ENCODE measurements at regions not wholly inside any gene's neighbourhood (a gene's known extent, or its start where the extent isn't known, plus 50 kb on each side); places are given as distances from the start of the nearest gene placed in this dataset.
"Not testable (repeated sequence)": the region's sequence is repeated elsewhere in the genome, so short reads cannot be mapped to it uniquely, and the experiment has no call there.

DNA sequence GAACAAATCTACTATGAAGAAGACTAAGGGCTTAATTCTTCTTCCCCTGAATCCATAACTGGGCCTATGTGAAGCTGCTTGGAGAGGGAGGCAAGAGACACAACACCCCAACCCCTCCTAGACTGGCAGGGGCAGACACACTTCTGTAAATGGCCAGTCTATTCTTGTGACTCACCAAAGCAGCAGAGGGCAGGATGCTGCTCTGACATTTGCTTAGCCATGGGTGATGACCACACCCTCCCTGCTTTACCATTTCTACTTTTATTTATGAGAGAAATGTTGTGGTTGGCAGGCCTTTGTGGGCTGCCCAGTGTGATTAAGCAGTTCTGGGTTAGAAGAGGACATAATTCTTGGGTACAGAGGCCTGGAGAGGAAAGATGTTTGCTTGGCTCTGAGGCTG is 189.8 kb upstream of the DPYD start:
- H3K4me3 ChIP-seq (ENCODE audit: low read depth, low read length) = no peak overlapping the region
- TF ChIP-seq, protein P1, sequence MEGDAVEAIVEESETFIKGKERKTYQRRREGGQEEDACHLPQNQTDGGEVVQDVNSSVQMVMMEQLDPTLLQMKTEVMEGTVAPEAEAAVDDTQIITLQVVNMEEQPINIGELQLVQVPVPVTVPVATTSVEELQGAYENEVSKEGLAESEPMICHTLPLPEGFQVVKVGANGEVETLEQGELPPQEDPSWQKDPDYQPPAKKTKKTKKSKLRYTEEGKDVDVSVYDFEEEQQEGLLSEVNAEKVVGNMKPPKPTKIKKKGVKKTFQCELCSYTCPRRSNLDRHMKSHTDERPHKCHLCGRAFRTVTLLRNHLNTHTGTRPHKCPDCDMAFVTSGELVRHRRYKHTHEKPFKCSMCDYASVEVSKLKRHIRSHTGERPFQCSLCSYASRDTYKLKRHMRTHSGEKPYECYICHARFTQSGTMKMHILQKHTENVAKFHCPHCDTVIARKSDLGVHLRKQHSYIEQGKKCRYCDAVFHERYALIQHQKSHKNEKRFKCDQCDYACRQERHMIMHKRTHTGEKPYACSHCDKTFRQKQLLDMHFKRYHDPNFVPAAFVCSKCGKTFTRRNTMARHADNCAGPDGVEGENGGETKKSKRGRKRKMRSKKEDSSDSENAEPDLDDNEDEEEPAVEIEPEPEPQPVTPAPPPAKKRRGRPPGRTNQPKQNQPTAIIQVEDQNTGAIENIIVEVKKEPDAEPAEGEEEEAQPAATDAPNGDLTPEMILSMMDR (IDR thresholded peaks at IDR 0.05; ENCODE audit: low read depth, low read length, missing control alignments) = no peak
- DNase-seq (ENCODE audit: low read depth) = no peak

DNA sequence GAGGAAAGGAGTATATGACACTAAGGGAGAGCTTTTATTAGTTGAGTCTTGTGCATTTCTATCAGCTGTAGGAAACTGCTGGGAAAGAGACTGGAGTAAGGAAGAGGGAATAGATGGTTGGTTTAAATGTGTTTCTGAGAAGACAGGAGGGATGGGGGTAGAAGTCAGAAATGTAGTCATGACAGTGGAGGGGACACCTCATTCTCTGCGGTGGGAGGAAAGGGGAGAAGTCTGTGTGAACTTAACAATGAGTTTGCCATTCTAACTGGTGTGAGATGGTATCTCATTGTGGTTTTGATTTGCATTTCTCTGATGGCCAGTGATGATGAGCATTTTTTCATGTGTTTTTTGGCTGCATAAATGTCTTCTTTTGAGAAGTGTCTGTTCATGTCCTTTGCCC is 187.5 kb upstream of the DPYD start:
- not testable (repeated sequence) for H3K4me3 ChIP-seq (ENCODE audit: low read depth, low read length); DNase-seq (ENCODE audit: low read depth)

DNA sequence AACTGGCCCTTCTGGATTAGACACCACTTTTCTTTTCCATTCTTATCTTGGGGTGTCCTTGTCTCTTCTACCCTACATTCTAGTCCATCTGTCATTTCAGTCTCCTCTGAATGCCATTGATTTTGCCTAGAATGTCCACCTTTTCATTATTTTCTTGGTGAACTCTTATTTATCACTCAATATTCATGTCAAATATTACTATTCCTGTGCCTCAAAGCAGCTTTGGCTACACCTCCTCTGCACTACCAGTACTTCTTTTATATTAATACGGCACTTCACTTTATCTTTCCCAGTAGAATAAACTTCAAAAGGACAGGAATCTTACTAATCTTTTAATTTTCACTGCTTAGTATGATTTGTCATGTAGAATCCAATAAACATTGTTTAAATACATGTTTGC is 186.4 kb upstream of the DPYD start:
- TF ChIP-seq, protein P1 (IDR thresholded peaks at IDR 0.05; ENCODE audit: low read depth, low read length, missing control alignments) = no peak
- no peak for DNase-seq (ENCODE audit: low read depth)
- no peak overlapping the region for H3K4me3 ChIP-seq (ENCODE audit: low read depth, low read length)

DNA sequence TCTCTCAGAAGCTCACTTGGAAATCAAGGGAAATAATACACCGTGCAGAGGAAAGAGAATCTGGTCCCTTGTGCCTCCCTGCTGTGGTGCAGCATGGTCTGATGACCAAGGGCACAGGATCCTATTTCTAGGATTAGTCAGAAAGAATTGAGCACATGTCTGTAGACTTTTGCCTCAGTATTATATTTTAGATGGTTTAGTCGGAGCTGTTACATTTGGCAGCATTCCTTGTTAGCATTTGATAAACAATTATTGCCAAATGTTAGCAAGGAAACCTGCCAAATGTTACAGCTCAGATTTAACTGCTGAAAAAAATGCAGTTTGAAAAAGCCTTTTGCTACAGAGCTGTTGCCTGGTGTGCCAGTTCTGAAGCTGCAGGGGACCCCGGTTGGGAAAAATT is 183.5 kb upstream of the DPYD start:
- TF ChIP-seq, protein P1 (IDR thresholded peaks at IDR 0.05; ENCODE audit: low read depth, low read length, missing control alignments) = no peak
- DNase-seq (ENCODE audit: low read depth) = no peak
- H3K4me3 ChIP-seq (ENCODE audit: low read depth, low read length) = no peak overlapping the region

DNA sequence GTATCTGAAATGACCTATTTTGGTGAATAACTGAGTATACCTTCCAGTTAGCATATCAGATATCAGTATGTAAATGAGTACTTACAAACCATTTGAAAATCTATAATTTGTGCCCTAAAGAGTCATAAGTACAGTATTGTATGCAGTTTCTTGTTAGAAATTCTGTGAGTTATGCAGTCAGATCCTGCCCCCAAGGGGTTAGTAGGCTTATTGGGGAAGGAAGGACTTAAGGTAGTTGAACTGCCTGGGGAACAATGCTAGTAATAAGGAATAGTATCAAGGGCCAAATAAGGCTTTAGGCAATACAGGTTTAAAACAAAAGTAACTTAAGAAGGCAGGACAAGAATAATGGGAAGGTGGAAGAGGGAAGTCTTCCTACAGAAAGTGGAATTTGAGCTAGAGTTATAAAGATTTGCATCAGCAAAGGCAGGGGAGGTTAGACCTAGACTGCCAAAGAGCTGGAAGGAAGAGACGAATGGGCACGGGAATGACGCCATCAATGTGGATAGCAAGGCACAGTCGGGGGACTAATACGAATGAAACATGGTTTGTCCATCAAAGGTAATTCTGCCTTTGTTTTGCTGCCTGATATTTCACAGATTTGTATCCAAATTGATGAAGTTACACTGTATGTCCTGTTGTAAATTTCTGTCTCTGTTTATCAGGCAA is 182.9 kb upstream of the DPYD start:
- no peak for DNase-seq (ENCODE audit: low read depth)
- TF ChIP-seq, protein P1 (IDR thresholded peaks at IDR 0.05; ENCODE audit: low read depth, low read length, missing control alignments) = no peak
- H3K4me3 ChIP-seq (ENCODE audit: low read depth, low read length) = no peak overlapping the region

DNA sequence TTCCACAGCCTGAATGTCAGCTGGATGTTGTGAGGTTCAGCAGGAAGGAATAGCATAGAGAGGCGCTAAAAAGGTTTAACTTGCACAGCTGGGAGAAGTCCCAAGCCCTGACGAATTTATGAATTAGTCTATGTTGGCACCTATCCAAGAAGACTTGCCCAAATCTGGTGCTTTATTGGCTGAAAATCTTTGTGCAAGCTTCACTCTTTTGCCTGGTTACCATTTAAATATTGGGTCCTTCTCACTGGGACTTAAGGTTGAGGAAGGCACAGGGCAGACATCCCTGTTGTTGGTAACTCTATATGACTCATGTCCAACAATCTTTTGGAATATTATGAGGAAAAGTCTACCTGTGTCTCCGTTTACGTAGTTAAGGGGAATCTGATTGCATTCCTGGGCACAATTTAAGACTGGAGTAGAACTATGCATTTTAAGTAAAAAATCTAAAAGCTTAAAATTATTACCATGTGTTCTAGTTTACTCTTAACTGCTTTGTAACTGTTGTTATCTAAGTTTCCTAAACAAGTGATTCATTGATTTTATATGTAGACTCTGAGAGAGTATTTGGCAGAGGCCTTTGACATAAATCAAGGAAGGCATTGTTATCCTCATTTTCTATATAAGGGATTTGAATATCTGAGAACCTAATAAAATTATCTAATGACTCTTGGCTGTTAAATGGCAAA is 181.7 kb upstream of the DPYD start:
- DNase-seq (ENCODE audit: low read depth) = no peak
- TF ChIP-seq, protein P1 (IDR thresholded peaks at IDR 0.05; ENCODE audit: low read depth, low read length, missing control alignments) = no peak

DNA sequence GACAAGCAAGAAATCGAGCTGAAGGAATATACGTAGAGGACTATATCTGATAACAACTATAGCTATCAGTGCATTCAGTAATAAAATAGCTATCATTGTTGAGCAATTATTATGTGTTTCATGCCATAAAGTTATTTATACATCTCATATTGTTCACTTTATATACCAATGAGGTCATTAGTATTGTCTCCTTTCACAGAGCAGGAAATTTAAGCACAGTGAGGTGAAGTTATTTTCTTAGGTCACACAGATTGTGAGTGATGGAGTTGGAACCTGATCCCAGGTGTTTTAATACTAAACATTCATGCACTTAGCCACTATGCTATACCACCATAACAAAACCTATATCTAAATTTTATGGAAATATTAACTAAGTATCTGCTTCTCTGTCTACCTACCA is 180.5 kb upstream of the DPYD start:
- no peak overlapping the region for H3K4me3 ChIP-seq (ENCODE audit: low read depth, low read length)
- no peak for DNase-seq (ENCODE audit: low read depth)
- TF ChIP-seq, protein P1 (IDR thresholded peaks at IDR 0.05; ENCODE audit: low read depth, low read length, missing control alignments) = no peak

More for the DNA sequence above, 181.7 kb upstream of the DPYD start:
- H3K4me3 ChIP-seq (ENCODE audit: low read depth, low read length) = no peak overlapping the region

Measured in GM12864 (cell line).